NCI-H510A (cell line): ENCODE measurements at regions not wholly inside any gene's neighbourhood (a gene's known extent, or its start where the extent isn't known, plus 50 kb on each side); places are given as distances from the start of the nearest gene placed in this dataset.
"Not testable (repeated sequence)": the region's sequence is repeated elsewhere in the genome, so short reads cannot be mapped to it uniquely, and the experiment has no call there.

ENCODE experiments used
- DNase-seq: peaks from one replicate; lab custom pipeline; 2025; lab: John Stamatoyannopoulos, UW

DNA sequence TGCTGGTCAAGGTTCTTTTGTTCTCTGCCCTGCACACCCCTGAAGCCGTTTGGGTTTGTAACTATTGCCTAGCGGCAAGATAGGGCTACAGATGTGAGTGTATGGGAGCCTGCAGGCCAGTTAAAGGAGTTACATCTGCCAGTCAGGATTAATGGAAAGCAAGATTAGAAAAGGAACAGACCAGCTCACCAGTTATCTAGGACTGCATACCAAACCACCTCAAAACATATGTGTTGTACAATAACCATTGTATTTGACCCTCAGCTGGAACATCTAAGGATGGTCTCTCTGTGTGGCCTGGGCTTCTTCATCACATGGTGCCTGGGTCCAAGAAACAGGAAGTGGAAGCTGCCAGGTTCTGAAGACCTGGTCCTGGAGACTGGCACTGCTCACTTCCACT lies 52.5 kb upstream of the FBXO28 start:
- DNase-seq, result no peak

- DNase-seq, result no peak
Measured at GRCh38 chr1:224059897-224060427, 53.9 kb upstream of the FBXO28 start.

GRCh38 chr1:224058303-224058702 lies 55.6 kb upstream of the FBXO28 start:
- no peak for DNase-seq

GRCh38 chr1:224057461-224058199 lies 56.3 kb upstream of the FBXO28 start:
- no peak for DNase-seq

GRCh38 chr1:224054611-224055010 lies 59.3 kb upstream of the FBXO28 start:
- DNase-seq, result no peak

DNA sequence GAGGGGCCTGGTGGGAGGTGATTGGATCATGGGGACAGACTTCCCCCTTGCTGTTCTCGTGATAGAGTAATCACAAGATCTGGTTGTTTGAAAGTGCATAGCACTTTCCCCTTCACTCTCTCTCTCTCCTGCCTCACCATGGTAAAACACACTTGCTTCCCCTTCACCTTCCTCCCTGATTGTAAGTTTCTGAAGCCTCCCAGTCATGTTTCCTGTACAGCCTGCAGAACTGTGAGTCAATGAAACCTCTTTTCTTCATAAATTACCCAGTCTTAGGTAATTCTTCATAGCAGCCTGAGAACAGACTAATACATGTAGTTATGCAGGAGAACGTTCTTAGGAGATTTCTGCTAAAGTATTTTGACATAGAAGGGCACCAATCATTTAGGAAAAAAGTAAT lies 59.9 kb upstream of the FBXO28 start:
- no peak for DNase-seq

DNA sequence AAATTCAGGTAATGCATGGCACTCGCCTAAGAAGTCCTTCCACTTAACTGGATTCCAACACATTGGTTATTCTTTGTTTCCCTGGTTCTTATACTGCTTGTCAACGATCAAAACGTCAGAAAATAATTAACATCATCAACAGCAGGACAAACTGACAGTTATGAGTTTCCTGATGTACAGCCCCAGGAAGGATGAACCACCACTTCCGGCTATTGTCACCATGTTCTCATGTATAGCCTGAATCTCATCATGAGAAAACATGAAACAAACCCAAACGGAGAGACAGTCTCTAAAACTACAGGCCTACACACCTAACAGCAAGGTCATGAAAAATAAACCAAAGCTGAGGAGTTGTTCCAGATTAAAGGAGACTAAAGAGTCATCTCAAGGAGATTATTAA lies 60.5 kb upstream of the FBXO28 start:
- no peak for DNase-seq

DNA sequence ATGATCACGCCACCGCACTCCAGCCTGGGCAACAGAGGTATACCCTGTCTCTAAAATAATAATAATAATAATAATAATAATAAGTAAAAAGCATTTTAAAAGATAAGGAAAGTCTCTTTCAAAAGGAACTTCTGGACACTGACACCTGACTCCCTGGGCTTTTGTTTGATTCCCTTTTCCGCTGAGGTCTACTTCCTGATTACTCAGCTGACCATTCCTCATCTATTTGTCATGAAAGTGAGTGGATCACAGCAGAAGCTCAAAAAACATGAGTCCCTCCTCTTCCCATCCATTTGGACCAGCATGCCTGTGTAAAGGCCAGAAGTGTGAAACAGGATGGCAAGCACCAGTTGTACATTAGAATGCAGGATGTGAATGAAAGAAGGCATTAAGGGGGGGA lies 61.1 kb upstream of the FBXO28 start:
- no peak for DNase-seq

- not testable (repeated sequence) for DNase-seq
Measured at GRCh38 chr1:224051782-224052181, 62.1 kb upstream of the FBXO28 start.

DNA sequence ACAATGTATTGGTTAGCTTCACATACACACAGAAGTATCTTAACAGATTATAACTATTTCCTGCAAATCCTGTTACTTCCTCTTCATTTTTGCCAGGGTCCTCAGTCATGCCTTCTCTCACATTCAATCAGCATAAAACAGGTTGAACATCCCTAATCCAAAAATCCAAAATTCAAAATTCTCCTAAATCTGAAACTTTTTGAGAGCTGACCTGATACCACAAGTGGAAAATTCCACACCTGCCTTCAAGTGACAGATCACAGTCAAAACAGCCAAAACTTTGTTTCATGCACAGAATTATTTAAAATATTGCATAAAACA lies 62.9 kb upstream of the FBXO28 start:
- DNase-seq, result no peak

DNA sequence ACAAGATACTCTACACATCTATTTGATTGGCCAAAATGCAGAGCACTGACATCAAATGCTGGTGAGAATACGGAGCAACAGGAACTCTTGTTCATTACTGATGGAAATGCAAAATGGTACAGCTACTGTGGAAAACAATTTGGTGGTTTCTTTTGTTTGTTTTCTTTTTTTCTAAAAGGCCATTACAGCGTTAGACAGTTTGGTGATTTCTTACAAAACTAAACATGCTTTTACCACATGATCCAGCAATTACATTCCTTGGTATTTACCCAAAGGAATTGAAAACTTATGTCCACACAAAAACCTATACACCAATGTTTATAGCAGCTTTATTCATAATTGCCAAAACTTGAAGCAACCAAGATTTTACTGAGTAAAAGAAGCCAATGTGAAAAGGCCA lies 66.4 kb upstream of the FBXO28 start:
- DNase-seq, result no peak

DNA sequence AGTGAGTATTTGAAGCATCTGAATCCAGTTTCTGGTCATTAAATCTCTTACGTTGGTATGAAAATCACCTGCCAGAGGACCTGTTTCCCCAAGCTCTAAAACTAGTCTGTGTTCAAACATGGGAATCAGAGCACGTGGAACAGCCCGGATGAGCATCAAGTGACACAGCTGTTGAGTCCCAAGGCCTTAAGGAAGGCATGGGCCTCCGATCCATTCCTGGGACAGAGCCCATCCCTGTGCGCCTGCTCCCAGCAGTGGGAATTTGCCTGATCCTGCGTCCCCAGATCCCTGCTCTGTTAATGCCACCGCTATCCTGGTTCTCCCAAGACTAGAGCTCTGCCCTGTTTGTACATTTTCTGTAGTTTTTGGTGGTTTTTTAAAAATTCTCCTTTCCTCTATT lies 68.4 kb upstream of the FBXO28 start:
- DNase-seq, result no peak

GRCh38 chr1:224044420-224044819 lies 69.5 kb upstream of the FBXO28 start:
- no peak for DNase-seq

DNA sequence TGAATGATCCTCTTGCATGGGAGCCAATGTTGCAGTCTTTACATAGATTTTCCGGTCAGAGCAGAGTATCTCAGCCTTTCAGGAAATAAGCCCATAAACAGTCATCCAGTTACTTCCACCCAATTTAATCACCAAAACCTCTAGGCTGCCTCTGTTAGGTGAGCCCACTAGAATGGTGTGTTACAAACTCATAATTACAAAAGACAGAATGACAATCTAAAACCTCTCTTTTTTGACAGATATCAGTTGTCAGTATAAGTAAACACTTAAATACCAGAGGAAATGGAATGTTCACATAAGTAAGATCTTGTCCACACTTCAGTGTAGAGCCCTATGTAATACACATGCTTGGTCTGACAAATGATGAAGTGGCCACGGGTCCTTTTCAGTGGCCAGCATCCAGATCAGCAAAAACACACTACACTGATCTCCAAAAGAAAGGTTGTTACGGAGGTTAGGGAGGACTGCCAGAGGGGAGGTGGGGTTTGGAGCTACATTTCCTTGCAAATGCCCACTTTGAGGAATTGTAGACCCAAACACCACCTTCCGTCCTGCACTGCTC lies 71.3 kb upstream of the FBXO28 start:
- no peak for DNase-seq

GRCh38 chr1:224041032-224041431 lies 72.9 kb upstream of the FBXO28 start:
- DNase-seq, result no peak

- DNase-seq, result not testable (repeated sequence)
Measured at GRCh38 chr1:224040423-224040822, 73.5 kb upstream of the FBXO28 start.

- not testable (repeated sequence) for DNase-seq
Measured at GRCh38 chr1:224040006-224040405, 73.9 kb upstream of the FBXO28 start.

DNA sequence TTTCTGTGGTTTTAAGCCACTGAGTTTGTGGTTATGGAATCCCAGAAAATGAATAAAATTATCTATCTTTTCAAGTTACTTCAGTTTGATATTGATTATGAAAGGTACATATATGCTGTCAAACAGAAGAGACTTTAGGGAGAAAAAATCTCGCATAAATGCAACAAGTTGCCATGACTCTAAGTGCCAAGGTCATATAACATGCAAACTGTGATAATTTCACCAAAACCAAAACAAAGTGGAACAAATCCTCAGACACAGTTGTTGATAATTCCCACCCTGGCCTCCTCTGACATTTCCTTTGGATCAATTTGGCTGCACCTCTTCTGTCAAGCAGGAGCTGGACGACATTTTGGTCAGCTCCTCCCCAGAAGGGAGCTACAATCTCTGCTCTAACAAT lies 75.1 kb upstream of the FBXO28 start:
- DNase-seq, result not testable (repeated sequence)

- DNase-seq, result not testable (repeated sequence)
Measured at GRCh38 chr1:224037362-224037761, 76.5 kb upstream of the FBXO28 start.

DNA sequence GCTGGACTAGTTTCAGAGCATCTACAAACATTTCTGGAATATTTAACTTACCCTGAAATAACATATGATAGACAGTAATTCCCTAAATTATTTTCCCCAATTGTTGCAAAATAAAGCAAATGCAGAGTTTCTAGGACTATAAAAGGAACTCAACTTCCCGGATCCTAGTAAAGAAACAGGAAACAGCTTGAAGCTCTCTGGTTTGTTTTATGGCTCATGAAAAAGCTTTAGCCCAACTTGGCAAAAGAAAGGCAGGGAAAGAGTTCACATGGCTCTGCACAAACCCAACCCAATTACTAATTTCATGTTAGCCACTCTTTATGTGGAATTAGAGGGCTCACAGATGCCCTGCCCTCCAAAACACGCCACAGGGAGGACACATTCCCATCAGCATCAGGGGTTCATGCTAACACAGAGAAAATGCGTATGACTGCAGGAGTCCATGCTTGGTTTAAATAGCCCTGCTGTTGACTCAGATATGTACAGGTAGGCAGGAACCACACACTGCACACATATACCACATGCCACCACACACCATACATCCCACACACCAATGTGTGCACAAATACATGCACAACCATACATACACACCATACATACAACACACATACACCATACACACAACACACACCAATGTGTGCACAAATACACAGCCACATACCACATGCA lies 81.2 kb upstream of the FBXO28 start:
- DNase-seq, result not testable (repeated sequence)

DNA sequence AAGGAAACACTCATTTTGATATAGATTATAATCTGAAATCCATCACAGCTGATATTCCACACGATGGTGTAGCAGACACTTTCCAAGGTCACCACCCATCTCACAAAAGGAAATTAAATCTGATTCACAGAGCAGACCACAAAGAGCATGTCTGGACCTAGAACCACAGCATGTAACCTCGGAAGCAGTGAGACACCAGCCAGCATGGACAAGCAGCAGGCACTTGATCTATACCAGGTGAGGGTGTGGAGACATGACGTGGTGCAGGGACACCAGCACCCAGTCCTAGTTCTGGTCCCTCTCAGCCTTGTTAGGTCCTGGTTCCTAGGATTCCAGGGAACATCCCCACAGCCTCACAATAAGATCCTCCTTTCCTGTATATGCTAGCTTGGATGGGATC lies 81.9 kb upstream of the FBXO28 start:
- not testable (repeated sequence) for DNase-seq

GRCh38 chr1:224030257-224030656 lies 83.7 kb upstream of the FBXO28 start:
- not testable (repeated sequence) for DNase-seq

DNA sequence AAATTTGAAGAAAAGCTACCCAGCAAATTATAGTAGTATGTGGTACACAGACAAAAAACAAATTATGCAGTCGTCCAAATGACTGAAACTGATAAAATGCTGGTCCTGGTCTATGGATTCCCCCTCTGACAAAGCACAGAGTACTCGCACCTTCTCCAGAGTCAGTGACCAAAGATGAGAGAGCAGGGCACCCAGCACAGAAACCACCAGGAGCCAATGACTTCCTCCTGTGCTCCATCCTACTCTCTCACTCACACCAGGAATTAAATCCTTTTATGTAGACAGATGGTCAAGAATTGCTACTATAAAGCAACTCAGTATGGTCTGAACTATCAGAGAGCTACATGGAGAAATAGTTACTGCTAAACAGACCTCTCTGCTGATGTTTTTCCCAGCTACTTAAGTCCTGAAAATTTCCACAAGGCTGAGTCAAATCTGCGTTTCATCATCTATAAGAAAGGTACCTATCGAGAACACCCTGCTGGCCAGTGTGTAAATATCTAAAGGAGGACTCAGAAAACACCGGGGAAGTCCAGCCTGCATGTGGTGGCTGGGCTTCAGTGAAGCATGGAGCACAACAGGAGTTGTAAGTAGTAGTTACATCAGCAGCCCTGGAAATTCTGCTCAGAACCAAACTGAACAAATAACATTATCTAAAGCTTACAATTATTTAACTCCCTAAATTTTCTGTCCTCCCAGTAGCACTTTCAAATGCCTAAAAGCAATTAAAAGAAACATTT lies 84.5 kb upstream of the FBXO28 start:
- DNase-seq, result not testable (repeated sequence)
